ENCODE measurements at regions not wholly inside any gene's neighbourhood (a gene's known extent, or its start where the extent isn't known, plus 50 kb on each side); places are given as distances from the start of the nearest gene placed in this dataset.
A peak's percentile ranks its signal among the peaks of the same experiment; 100 is the strongest.
"Not testable (repeated sequence)": the region's sequence is repeated elsewhere in the genome, so short reads cannot be mapped to it uniquely, and the experiment has no call there.

GRCh38 chr1:65020774-65021173 lies 54.4 kb upstream of the JAK1 start:
- no peak for DNase-seq

DNA sequence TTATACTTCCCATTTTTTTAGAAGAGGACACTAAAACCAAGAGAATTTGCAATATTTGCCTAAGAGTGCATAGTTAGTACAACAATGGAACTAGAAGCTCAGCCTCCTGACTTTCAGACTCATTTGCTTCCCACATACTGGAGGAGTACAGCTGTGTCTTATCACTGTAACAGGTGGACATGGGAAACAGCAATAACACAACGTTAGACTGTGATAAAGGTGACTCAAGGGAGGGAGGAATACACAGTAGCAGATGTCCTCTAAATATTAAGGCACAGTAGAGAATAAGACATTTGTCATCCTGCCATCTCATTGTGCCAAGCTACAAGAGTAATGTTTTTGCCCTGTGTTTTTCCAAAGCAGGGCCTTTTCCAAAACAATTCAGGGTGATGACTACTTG lies 55.4 kb upstream of the JAK1 start:
- DNase-seq = no peak

GRCh38 chr1:65022216-65022615 lies 55.9 kb upstream of the JAK1 start:
- no peak for DNase-seq

DNA sequence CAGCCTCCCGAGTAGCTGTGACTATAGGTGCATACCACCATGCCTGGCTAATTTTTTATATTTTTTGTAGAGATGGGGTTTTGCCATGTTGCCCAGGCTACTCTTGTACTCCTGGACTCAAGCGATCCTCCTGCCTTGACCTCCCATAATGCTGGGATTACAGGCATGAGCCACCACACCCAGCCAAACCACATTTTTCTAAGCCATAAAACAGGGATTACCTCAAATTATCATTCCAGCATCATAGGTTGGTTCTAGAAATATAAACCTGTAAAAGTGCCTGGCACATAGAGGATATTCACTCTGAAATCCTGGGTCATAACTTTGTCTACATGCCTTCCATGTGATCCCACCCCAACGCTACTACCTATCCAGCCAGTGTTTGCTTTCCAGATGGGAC lies 59.4 kb upstream of the JAK1 start:
- DNase-seq = no peak

GRCh38 chr1:65026235-65026634 lies 59.9 kb upstream of the JAK1 start:
- no peak for DNase-seq

- DNase-seq = no peak
These were observed 61.5 kb upstream of the JAK1 start for GRCh38 chr1:65027666-65028358.

- DNase-seq = not testable (repeated sequence)
These were observed 63.1 kb upstream of the JAK1 start for GRCh38 chr1:65029434-65029833.

- DNase-seq = not testable (repeated sequence)
These were observed 68.5 kb upstream of the JAK1 start for GRCh38 chr1:65034879-65035278.

DNA sequence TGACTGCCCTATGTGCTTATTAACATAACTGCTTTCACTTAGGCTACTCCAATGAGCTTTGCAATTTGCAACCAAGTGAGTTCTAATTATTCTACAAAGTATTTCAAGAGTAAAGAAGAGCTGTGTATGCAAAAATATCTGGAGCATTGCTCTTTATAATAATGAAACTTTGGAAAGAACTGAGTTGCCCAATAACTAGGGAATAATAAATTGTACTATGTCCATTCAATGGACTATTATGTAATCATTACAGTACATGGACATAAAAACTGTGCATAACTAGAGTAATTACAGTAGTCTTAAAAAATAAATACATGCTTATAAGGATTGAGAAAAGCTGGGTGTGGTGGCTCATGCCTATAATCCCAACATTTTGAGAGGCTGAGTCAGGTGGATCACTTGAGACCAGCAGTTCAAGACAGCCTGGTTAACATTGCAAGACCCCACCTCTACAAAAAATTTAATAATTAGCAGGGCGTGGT lies 70.3 kb upstream of the JAK1 start:
- DNase-seq = no peak

DNA sequence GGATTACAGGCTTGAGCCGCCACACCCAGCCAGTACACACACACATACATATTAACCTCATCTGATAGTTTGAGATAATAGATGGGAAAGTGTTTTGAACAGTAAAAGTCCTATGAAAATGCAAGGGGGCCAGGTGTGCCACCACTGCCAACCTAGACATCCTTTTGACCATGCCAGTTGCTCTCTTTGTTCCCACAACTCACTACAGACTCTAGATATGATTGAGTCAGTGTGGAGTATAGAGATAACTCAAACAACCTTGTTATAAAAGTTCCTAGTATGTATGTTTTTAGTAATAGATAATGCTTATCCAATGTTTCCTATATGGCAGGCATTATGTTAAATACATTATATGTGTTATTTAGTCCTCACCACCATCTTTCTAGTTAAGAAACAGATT lies 72.7 kb upstream of the JAK1 start:
- no peak for DNase-seq

GRCh38 chr1:65039508-65039907 lies 73.2 kb upstream of the JAK1 start:
- no peak for DNase-seq

- no peak for DNase-seq
These were observed 76.1 kb upstream of the JAK1 start for GRCh38 chr1:65042467-65042866.

- DNase-seq = no peak
These were observed 78.1 kb upstream of the JAK1 start for GRCh38 chr1:65044411-65044810.

GRCh38 chr1:65045022-65045817 lies 78.9 kb upstream of the JAK1 start:
- DNase-seq = no peak

DNA sequence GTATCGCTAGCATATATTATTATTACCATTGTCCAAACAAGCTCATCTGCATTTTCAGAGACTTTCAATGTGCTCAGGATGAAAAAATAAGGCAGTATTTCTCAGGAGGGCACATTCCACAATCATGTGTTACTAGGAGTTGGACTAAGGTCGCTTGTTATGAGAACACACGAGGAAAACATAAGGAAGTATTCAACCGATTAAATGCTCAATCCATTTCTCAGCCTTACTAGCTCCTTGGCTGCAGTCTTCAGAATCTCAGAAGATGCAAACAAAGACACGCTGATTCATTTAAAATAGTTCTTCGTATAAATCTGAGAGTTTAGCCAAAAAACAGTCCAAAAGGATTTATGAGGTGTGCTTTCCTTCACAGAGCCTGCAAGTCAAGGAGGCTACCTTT lies 82.0 kb upstream of the JAK1 start:
- DNase-seq = no peak

- DNase-seq = peak in 5 of 6 experiments; percentile 1 to 56 (median 39)
These were observed 83.8 kb upstream of the JAK1 start for GRCh38 chr1:65049941-65050713.

GRCh38 chr1:65050735-65051134 lies 84.4 kb upstream of the JAK1 start:
- DNase-seq = no peak

- no peak for DNase-seq
These were observed 88.1 kb upstream of the JAK1 start for GRCh38 chr1:65054481-65054880.

DNA sequence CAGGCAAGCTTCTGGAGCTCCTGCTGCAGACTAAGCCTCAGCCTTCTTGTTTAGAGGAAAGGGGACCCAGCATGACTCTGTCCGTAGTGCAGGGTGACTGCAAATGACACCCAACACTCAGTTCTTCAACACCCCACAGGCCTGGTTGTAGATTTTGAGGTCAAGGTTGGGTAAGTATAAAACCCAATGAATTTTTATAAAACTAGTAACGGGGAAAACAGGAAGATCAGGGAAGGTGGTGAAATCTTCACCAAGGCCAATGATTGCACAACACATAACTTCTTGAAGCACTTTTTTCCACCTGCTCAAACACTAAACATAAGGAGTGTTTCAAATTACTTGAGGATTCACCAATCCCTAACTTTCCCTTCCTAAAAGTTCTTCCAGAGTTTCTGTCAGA lies 89.4 kb upstream of the JAK1 start:
- no peak for DNase-seq

GRCh38 chr1:65056234-65056633 lies 89.9 kb upstream of the JAK1 start:
- DNase-seq = no peak

DNA sequence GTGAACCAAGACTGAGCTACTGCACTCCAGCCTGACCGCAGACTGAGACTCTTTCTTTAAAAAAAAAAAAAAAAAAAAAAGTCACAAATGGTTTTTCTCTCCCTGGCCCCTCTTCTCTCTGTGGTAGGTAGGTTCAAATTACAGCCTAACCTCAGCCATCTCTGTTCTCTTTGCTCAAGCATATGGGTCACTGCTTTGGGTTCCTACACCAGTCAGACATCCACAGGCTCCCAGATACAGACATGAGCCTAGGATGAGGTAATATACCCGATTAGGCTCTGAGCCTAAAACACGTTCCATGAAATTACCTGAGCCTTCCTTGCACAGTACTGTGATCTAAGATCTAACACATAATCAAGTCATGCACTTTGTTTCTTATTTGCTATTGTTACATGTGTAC lies 90.5 kb upstream of the JAK1 start:
- DNase-seq = no peak

- DNase-seq = peak in 2 of 6 experiments; percentile 11 to 18
These were observed 88.0 kb upstream of the AK4 start for GRCh38 chr1:65059930-65060538.

GRCh38 chr1:65062339-65062738 lies 85.7 kb upstream of the AK4 start:
- no peak for DNase-seq
